ENCODE measurements at regions not wholly inside any gene's neighbourhood (a gene's known extent, or its start where the extent isn't known, plus 50 kb on each side); places are given as distances from the start of the nearest gene placed in this dataset.

DNA sequence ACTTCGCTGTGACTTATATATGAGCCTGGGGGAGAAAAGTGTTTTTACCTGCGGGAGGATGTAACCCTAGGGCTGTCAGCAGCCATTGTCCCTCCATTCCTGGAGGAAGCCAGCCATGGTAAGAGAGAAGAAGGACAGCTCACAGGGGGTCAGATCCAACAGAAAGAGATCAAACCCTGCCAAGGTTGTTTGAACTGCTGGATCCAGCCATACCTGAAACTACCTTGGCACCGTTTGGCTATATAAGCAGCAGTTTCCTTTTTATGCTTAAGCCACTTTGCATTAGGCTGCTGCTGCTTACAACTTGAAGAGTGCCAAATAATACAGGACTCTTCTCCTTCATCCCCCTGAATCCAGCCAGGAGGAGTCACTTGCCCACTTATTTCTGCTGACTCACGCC, 205.5 kb downstream of the PHETA1 start:
- RAD21 ChIA-PET (ENCODE audit: unreplicated experiment) = no interaction called here
- Histone ChIP-seq H3K9me3 (replicated peaks; ENCODE audit: control insufficient read depth, insufficient read depth, low read length) (no peaks in the 10 kb centered on the region), H3K36me3 (ENCODE audit: control insufficient read depth in 2 of 2, insufficient read depth in 2 of 2, low read length in 1 of 2) (no peaks in the 10 kb centered on the region), H3K79me2 (ENCODE audit: control insufficient read depth, insufficient read depth, low read length) (no peaks in the 10 kb centered on the region), H3K9ac (ENCODE audit: control insufficient read depth, insufficient read depth, low read length) (no peak overlapping the region), H3K4me2 (ENCODE audit: control insufficient read depth, insufficient read depth) (no peak overlapping the region), H3K27ac (ENCODE audit: control insufficient read depth, insufficient read depth) (no peak overlapping the region), H3K4me3 (no peak overlapping the region), H3K4me1 (ENCODE audit: control insufficient read depth, insufficient read depth, low read length) (no peaks in the 10 kb centered on the region), H2AFZ (ENCODE audit: control insufficient read depth, low read depth, low read length) (no peak overlapping the region), H4K20me1 (ENCODE audit: control insufficient read depth, insufficient read depth) (no peaks in the 10 kb centered on the region), H3K27me3 (replicated peaks in 1 of 2; ENCODE audit: control insufficient read depth in 2 of 2, insufficient read depth in 2 of 2, low read length in 1 of 2) (no peaks in the 10 kb centered on the region; a peak in 1 of 4 replicates)
- ATAC-seq (no peak), DNase-seq (ENCODE audit: low read depth, low spot score) (no peak), FAIRE-seq (peak; percentile 52)
- WGBS (ENCODE audit: insufficient coverage, insufficient replicate concordance, low lambda C conversion rate, missing lambda C conversion rate) = 16% methylated on average over 4 of the region's 4 CpGs
- intact Hi-C loops (cut with micrococcal nuclease; ENCODE audit: unreplicated experiment) (no loop called here), in situ Hi-C loops (cut with MboI) (no loop called here)
- SMC1A ChIA-PET (ENCODE audit: uncharacterized antibody, unreplicated experiment) = no interaction called here
- CTCF ChIA-PET = no interaction called here
- no TSS peak for BruUV-seq (replicated peaks)
- POLR2A ChIA-PET = interaction anchor here (0.6 kb wide), 1 partner anchor 133 kb away, joined by 3 read pairs; no protein-coding TSS in a partner anchor
- TF ChIP-seq, protein P1, sequence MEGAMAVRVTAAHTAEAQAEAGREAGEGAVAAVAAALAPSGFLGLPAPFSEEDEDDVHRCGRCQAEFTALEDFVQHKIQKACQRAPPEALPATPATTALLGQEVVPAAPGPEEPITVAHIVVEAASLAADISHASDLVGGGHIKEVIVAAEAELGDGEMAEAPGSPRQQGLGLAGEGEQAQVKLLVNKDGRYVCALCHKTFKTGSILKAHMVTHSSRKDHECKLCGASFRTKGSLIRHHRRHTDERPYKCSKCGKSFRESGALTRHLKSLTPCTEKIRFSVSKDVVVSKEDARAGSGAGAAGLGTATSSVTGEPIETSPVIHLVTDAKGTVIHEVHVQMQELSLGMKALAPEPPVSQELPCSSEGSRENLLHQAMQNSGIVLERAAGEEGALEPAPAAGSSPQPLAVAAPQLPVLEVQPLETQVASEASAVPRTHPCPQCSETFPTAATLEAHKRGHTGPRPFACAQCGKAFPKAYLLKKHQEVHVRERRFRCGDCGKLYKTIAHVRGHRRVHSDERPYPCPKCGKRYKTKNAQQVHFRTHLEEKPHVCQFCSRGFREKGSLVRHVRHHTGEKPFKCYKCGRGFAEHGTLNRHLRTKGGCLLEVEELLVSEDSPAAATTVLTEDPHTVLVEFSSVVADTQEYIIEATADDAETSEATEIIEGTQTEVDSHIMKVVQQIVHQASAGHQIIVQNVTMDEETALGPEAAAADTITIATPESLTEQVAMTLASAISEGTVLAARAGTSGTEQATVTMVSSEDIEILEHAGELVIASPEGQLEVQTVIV (IDR thresholded peaks at IDR 0.05; ENCODE audit: borderline replicate concordance, partially characterized antibody) = no peak
- TF ChIP-seq, protein P2, sequence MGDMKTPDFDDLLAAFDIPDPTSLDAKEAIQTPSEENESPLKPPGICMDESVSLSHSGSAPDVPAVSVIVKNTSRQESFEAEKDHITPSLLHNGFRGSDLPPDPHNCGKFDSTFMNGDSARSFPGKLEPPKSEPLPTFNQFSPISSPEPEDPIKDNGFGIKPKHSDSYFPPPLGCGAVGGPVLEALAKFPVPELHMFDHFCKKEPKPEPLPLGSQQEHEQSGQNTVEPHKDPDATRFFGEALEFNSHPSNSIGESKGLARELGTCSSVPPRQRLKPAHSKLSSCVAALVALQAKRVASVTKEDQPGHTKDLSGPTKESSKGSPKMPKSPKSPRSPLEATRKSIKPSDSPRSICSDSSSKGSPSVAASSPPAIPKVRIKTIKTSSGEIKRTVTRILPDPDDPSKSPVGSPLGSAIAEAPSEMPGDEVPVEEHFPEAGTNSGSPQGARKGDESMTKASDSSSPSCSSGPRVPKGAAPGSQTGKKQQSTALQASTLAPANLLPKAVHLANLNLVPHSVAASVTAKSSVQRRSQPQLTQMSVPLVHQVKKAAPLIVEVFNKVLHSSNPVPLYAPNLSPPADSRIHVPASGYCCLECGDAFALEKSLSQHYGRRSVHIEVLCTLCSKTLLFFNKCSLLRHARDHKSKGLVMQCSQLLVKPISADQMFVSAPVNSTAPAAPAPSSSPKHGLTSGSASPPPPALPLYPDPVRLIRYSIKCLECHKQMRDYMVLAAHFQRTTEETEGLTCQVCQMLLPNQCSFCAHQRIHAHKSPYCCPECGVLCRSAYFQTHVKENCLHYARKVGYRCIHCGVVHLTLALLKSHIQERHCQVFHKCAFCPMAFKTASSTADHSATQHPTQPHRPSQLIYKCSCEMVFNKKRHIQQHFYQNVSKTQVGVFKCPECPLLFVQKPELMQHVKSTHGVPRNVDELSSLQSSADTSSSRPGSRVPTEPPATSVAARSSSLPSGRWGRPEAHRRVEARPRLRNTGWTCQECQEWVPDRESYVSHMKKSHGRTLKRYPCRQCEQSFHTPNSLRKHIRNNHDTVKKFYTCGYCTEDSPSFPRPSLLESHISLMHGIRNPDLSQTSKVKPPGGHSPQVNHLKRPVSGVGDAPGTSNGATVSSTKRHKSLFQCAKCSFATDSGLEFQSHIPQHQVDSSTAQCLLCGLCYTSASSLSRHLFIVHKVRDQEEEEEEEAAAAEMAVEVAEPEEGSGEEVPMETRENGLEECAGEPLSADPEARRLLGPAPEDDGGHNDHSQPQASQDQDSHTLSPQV (IDR thresholded peaks at IDR 0.05) = no peak
- TF ChIP-seq NFIC (IDR thresholded peaks at IDR 0.05; ENCODE audit: low read depth, low read length) (no peak), PAX5 (IDR thresholded peaks at IDR 0.05; ENCODE audit: borderline replicate concordance, low read depth, low read length) (no peak)
- TF ChIP-seq, protein P3, sequence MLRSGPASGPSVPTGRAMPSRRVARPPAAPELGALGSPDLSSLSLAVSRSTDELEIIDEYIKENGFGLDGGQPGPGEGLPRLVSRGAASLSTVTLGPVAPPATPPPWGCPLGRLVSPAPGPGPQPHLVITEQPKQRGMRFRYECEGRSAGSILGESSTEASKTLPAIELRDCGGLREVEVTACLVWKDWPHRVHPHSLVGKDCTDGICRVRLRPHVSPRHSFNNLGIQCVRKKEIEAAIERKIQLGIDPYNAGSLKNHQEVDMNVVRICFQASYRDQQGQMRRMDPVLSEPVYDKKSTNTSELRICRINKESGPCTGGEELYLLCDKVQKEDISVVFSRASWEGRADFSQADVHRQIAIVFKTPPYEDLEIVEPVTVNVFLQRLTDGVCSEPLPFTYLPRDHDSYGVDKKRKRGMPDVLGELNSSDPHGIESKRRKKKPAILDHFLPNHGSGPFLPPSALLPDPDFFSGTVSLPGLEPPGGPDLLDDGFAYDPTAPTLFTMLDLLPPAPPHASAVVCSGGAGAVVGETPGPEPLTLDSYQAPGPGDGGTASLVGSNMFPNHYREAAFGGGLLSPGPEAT (IDR thresholded peaks at IDR 0.05; ENCODE audit: low read depth) = no peak
- TF ChIP-seq, protein P4, sequence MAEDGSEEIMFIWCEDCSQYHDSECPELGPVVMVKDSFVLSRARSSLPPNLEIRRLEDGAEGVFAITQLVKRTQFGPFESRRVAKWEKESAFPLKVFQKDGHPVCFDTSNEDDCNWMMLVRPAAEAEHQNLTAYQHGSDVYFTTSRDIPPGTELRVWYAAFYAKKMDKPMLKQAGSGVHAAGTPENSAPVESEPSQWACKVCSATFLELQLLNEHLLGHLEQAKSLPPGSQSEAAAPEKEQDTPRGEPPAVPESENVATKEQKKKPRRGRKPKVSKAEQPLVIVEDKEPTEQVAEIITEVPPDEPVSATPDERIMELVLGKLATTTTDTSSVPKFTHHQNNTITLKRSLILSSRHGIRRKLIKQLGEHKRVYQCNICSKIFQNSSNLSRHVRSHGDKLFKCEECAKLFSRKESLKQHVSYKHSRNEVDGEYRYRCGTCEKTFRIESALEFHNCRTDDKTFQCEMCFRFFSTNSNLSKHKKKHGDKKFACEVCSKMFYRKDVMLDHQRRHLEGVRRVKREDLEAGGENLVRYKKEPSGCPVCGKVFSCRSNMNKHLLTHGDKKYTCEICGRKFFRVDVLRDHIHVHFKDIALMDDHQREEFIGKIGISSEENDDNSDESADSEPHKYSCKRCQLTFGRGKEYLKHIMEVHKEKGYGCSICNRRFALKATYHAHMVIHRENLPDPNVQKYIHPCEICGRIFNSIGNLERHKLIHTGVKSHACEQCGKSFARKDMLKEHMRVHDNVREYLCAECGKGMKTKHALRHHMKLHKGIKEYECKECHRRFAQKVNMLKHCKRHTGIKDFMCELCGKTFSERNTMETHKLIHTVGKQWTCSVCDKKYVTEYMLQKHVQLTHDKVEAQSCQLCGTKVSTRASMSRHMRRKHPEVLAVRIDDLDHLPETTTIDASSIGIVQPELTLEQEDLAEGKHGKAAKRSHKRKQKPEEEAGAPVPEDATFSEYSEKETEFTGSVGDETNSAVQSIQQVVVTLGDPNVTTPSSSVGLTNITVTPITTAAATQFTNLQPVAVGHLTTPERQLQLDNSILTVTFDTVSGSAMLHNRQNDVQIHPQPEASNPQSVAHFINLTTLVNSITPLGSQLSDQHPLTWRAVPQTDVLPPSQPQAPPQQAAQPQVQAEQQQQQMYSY (CRISPR knock-in tag; IDR thresholded peaks at IDR 0.05) = no peak
